MM.1S (cell line): ENCODE measurements at regions not wholly inside any gene's neighbourhood (a gene's known extent, or its start where the extent isn't known, plus 50 kb on each side); places are given as distances from the start of the nearest gene placed in this dataset.

Experiments
- DNase-seq: peaks from one replicate; pipeline ENCODE4 v3.0.0-alpha.2; 2015
- H2AFZ ChIP-seq: fragments of 300-600 bp; sonication (generic); 2 replicates; pipeline ENCODE4 v1.6.0; 2016; ENCODE audit warnings: antibody characterized with exemption, low read length
- H3F3A ChIP-seq: fragments of 300-600 bp; sonication (generic); 2 replicates; pipeline ENCODE4 v1.6.1; 2016; ENCODE audit warnings: mild to moderate bottlenecking, antibody characterized with exemption, low read length, moderate library complexity, mixed read lengths; ENCODE audit not compliant: insufficient read depth
- H3K27ac ChIP-seq: fragments of 300-600 bp; sonication (generic); 2 replicates; pipeline ENCODE4 v1.5.1; 2016; ENCODE audit warnings: mild to moderate bottlenecking, low read length
- H3K27me3 ChIP-seq: fragments of 300-600 bp; sonication (generic); replicated peaks from 2 replicates; pipeline ENCODE4 v1.6.0; 2016; ENCODE audit warnings: low read length; ENCODE audit not compliant: insufficient read depth
- H3K36me3 ChIP-seq: fragments of 300-600 bp; sonication (generic); replicated peaks from 2 replicates; pipeline ENCODE4 v1.6.1; 2016; ENCODE audit warnings: mild to moderate bottlenecking, low read length, mixed read lengths; ENCODE audit not compliant: insufficient read depth
- H3K4me1 ChIP-seq: fragments of 300-600 bp; sonication (generic); 2 replicates; pipeline ENCODE4 v1.6.1; 2016; ENCODE audit warnings: low read length, mixed read lengths
- H3K4me2 ChIP-seq: fragments of 300-600 bp; sonication (generic); 2 replicates; pipeline ENCODE4 v1.6.0; 2016; ENCODE audit warnings: low read depth, low read length
- H3K4me3 ChIP-seq: fragments of 300-600 bp; sonication (generic); 2 replicates; pipeline ENCODE4 v1.5.1; 2016; ENCODE audit warnings: low read length, mixed read lengths
- H3K79me2 ChIP-seq: fragments of 300-600 bp; sonication (generic); 2 replicates; pipeline ENCODE4 v1.6.1; 2016; ENCODE audit warnings: mixed run types, low read length, mixed read lengths
- H3K9ac ChIP-seq: fragments of 300-600 bp; sonication (generic); 2 replicates; pipeline ENCODE4 v1.6.1; 2016; ENCODE audit warnings: low read length, mixed read lengths
- H3K9me2 ChIP-seq: fragments of 300-600 bp; sonication (generic); replicated peaks from 2 replicates; pipeline ENCODE4 v1.6.1; 2016; ENCODE audit warnings: mild to moderate bottlenecking, low read length, mixed read lengths; ENCODE audit not compliant: insufficient read depth
- H3K9me3 ChIP-seq: fragments of 300-600 bp; sonication (generic); replicated peaks from 2 replicates; pipeline ENCODE4 v1.6.1; 2016; ENCODE audit warnings: mild to moderate bottlenecking, low read length, mixed read lengths; ENCODE audit not compliant: insufficient read depth
- H4K20me1 ChIP-seq: fragments of 300-600 bp; sonication (generic); 2 replicates; pipeline ENCODE4 v1.6.1; 2016; ENCODE audit warnings: mild to moderate bottlenecking, low read length, moderate library complexity, mixed read lengths; ENCODE audit not compliant: insufficient read depth
- CTCF ChIP-seq: fragments of 300-600 bp; sonication (generic); IDR thresholded peaks from 2 replicates; pipeline ENCODE4 v1.5.1; 2016; ENCODE audit warnings: antibody characterized with exemption, low read length, mixed read lengths
- EZH2 ChIP-seq: fragments of 300-600 bp; sonication (generic); optimal IDR thresholded peaks from 2 replicates; pipeline ENCODE3; 2017; ENCODE audit warnings: low read depth, mild to moderate bottlenecking, antibody characterized with exemption, low read length, mixed read lengths
- EZH2phosphoT487 ChIP-seq: fragments of 300-600 bp; sonication (generic); IDR thresholded peaks from 2 replicates; pipeline ENCODE4 v1.6.1; 2018; ENCODE audit warnings: antibody characterized with exemption, low read length

- no peaks in the 10 kb centered on the region for H3K9me3 ChIP-seq
- H3K27me3 ChIP-seq, result no peaks in the 10 kb centered on the region
- no peak overlapping the region for H3K9ac ChIP-seq
- TF ChIP-seq EZH2 (no peak), CTCF (no peak), EZH2phosphoT487 (no peak)
- no peak for DNase-seq
- H3K9me2 ChIP-seq, result no peaks in the 10 kb centered on the region
- no peak overlapping the region for H2AFZ ChIP-seq
- no peaks in the 10 kb centered on the region for H3K79me2 ChIP-seq
- no peak overlapping the region for H3K4me2 ChIP-seq
- no peaks in the 10 kb centered on the region for H4K20me1 ChIP-seq
- H3F3A ChIP-seq, result no peaks in the 10 kb centered on the region
- H3K36me3 ChIP-seq, result no peaks in the 10 kb centered on the region
- H3K4me1 ChIP-seq, result no peaks in the 10 kb centered on the region
- H3K4me3 ChIP-seq, result no peak overlapping the region
- no peak overlapping the region for H3K27ac ChIP-seq
Observed at GRCh38 chr2:217468042-217468830, 534.6 kb downstream of the TNS1 start.

- H3F3A ChIP-seq, result no peaks in the 10 kb centered on the region
Observed at GRCh38 chr2:217467331-217467730, 535.5 kb downstream of the TNS1 start.

GRCh38 chr2:217466805-217467204 is 536.0 kb downstream of the TNS1 start:
- Histone ChIP-seq H3K9me3 (no peaks in the 10 kb centered on the region), H3K36me3 (no peaks in the 10 kb centered on the region), H3K4me3 (no peak overlapping the region), H3K4me2 (no peak overlapping the region), H3F3A (no peaks in the 10 kb centered on the region), H2AFZ (no peak overlapping the region), H3K9me2 (no peaks in the 10 kb centered on the region), H3K9ac (no peak overlapping the region), H4K20me1 (no peaks in the 10 kb centered on the region), H3K4me1 (no peaks in the 10 kb centered on the region), H3K27me3 (no peaks in the 10 kb centered on the region), H3K27ac (no peak overlapping the region), H3K79me2 (no peaks in the 10 kb centered on the region)
- no peak for TF ChIP-seq EZH2phosphoT487
- DNase-seq, result no peak

More at GRCh38 chr2:217467331-217467730, 535.5 kb downstream of the TNS1 start:
- Histone ChIP-seq H3K4me1 (no peaks in the 10 kb centered on the region), H3K79me2 (no peaks in the 10 kb centered on the region), H3K9me2 (no peaks in the 10 kb centered on the region), H3K4me2 (no peak overlapping the region), H3K4me3 (no peak overlapping the region), H4K20me1 (no peaks in the 10 kb centered on the region), H3K36me3 (no peaks in the 10 kb centered on the region), H2AFZ (no peak overlapping the region), H3K9ac (no peak overlapping the region), H3K27ac (no peak overlapping the region), H3K27me3 (no peaks in the 10 kb centered on the region), H3K9me3 (no peaks in the 10 kb centered on the region)
- TF ChIP-seq EZH2, result no peak
- no peak for TF ChIP-seq CTCF
- no peak for TF ChIP-seq EZH2phosphoT487
- DNase-seq, result no peak

GRCh38 chr2:217466104-217466503 is 536.7 kb downstream of the TNS1 start:
- no peak overlapping the region for H3K27ac ChIP-seq
- H3K9ac ChIP-seq, result no peak overlapping the region
- H2AFZ ChIP-seq, result no peak overlapping the region
- no peaks in the 10 kb centered on the region for H3K4me1 ChIP-seq
- DNase-seq, result no peak
- H4K20me1 ChIP-seq, result no peaks in the 10 kb centered on the region
- no peaks in the 10 kb centered on the region for H3K36me3 ChIP-seq
- no peaks in the 10 kb centered on the region for H3K9me3 ChIP-seq
- no peaks in the 10 kb centered on the region for H3K27me3 ChIP-seq
- H3K4me3 ChIP-seq, result no peak overlapping the region
- TF ChIP-seq EZH2phosphoT487, result no peak
- no peak for TF ChIP-seq EZH2
- TF ChIP-seq CTCF, result no peak
- H3F3A ChIP-seq, result no peaks in the 10 kb centered on the region
- H3K79me2 ChIP-seq, result no peaks in the 10 kb centered on the region
- no peaks in the 10 kb centered on the region for H3K9me2 ChIP-seq
- H3K4me2 ChIP-seq, result no peak overlapping the region
